HK-2 (cell line): ENCODE measurements at regions not wholly inside any gene's neighbourhood (a gene's known extent, or its start where the extent isn't known, plus 50 kb on each side); places are given as distances from the start of the nearest gene placed in this dataset.
"Not testable (repeated sequence)": the region's sequence is repeated elsewhere in the genome, so short reads cannot be mapped to it uniquely, and the experiment has no call there.

ENCODE experiments used
- DNase-seq: peaks from one replicate; pipeline ENCODE4 v3.0.0-alpha.2; 2018; ENCODE audit not compliant: unreplicated experiment

- DNase-seq: no peak
Measured at GRCh38 chr17:53633856-53634255, 188.9 kb upstream of the KIF2B start.

GRCh38 chr17:53631486-53631885 lies 191.2 kb upstream of the KIF2B start:
- DNase-seq: no peak

DNA sequence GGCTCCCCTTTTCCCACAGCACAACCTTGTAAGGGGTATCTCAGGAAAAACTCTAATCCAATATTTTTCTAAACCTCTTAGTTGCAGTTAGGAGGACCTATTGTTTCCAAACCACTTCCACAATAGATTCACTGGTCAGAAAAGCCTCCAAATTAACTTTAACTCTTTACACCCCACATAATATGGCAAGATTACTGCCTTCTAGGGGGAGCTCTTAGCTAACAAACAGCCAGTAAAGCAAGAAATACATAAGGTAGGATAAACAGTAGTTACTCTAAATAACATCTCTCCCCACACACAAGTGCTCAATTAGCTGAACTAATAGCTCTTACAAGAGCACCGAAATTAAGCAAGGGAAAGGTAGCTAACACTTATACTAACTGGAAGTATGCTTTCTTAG lies 192.1 kb upstream of the KIF2B start:
- DNase-seq: no peak

GRCh38 chr17:53630115-53630514 lies 192.6 kb upstream of the KIF2B start:
- DNase-seq: no peak

DNA sequence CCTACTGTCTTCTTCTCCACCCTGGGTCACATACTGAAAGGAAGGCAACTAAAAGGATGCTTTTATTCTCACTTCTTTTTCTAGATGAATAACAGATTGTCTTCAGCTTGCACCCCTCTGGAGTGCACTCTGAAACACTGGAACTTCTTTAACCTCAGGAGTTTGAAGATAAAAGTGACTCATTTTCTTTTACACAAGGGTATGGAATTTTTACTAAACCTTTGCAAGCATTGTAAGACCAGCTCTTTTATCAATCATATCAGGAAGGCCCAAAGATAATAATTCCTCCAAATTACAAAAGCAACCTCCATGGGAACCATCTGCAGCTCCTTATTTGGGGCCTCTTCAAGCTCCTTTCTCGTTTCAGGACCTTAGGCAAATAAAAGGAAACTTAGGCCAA lies 193.5 kb upstream of the KIF2B start:
- DNase-seq: no peak

DNA sequence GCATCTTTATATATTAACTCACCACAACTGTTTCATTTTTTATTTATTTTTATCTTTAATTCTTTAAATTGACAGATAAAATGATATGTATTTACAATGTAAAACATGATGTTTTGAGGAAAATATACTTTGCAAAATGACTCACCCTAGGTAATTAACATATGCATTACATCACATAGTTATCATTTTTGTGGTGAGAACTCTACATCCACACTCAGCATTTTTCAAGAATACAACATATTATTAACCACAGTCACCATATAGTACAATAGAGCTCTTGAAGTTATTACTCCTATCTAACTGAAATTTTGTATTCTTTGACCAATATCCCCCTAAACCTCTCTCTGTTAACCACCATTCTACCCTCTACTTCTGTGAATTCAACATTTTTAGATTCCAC lies 194.7 kb upstream of the KIF2B start:
- DNase-seq: no peak

GRCh38 chr17:53627511-53627910 lies 195.2 kb upstream of the KIF2B start:
- DNase-seq: no peak

GRCh38 chr17:53626286-53626685 lies 196.4 kb upstream of the KIF2B start:
- DNase-seq: no peak

DNA sequence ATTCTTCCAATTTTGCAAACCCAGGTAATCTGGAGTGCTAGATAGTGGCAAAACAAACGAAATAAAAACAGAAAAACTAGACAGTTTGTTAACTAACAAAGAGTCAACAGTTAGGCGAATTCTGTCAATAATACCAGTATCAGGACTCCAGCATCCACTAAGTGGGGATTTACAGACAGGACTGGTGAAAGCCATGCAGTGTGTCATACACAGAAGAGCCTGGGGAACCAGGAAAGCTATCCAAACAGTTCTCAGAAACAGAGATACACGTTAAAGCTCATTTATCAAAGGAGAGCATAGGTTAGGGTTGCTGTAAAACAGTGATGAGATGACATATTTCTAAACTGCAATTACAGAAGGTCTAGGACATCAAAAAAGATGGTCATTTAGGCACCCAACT lies 203.7 kb upstream of the KIF2B start:
- no peak for DNase-seq

GRCh38 chr17:53608208-53608607 lies 214.5 kb upstream of the KIF2B start:
- DNase-seq: not testable (repeated sequence)

- no peak for DNase-seq
Measured at GRCh38 chr17:53607475-53607874, 215.3 kb upstream of the KIF2B start.

GRCh38 chr17:53588317-53588716 lies 234.4 kb upstream of the KIF2B start:
- DNase-seq: no peak

GRCh38 chr17:53574038-53574437 lies 248.7 kb upstream of the KIF2B start:
- no peak for DNase-seq

GRCh38 chr17:53571342-53571741 lies 251.4 kb upstream of the KIF2B start:
- no peak for DNase-seq

- no peak for DNase-seq
Measured at GRCh38 chr17:53570731-53571130, 252.0 kb upstream of the KIF2B start.

- no peak for DNase-seq
Measured at GRCh38 chr17:53560953-53561352, 261.8 kb upstream of the KIF2B start.

- DNase-seq: no peak
Measured at GRCh38 chr17:53548252-53548651, 274.5 kb upstream of the KIF2B start.

DNA sequence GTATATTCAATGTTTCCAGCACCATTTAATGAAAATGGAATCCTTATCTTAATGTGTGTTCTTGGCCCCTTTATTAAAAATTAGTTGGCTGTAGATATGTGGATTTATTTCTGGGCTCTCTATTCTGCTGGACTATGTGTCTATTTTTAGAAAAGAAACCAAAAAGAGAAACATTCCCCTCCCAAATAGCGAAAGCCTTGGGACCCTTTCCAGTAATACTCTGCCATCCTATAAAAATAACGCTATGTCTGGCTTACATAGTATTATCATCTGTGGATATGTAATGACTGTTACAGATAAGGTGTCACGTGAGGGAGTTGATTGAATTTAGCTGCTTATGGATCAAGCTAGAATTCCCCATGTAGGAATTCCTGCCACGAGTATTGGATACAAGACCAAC lies 279.3 kb upstream of the KIF2B start:
- DNase-seq: no peak

DNA sequence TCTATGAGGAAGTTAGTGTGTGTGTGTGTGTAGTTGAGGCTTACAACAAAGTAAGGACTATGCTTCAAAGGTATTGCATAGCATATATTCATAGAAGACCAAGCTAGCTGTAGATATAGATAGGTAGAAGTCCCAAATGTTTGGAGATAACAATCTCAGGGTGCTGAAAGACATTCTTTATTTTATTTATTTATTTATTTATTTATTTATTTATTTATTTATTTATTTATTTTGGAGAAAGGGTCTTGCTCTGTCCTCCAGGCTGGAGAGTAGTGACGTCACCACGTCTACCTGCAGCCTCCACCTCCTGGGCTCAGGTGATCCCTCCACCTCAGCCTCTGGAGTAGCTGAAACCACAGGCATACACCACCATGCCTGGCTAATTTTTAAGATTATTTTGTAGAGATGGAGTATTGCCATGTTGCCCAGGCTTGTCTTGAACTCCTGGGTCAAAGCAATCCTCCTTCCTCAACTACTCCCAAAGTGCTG lies 284.6 kb upstream of the KIF2B start:
- no peak for DNase-seq

- DNase-seq: no peak
Measured at GRCh38 chr17:53527473-53527872, 295.3 kb upstream of the KIF2B start.

DNA sequence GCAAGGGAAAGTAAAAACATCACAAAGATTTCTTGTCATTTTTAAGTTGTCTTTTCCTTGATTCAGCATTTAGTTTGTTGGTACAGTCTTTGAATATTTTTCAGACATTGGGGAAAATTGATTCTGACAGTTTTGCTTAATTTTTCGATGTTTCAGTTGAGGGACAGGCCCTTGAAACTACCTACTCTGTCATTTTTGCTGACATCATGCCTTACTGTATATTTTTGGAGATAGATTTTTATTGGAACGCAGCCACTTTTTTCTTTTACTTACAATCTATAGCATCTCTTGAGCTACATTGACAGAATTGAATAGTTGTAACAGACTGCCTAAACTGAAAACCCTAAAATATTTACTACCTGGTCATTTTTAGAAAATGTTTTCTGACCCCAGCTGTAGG lies 297.1 kb upstream of the KIF2B start:
- DNase-seq: no peak

DNA sequence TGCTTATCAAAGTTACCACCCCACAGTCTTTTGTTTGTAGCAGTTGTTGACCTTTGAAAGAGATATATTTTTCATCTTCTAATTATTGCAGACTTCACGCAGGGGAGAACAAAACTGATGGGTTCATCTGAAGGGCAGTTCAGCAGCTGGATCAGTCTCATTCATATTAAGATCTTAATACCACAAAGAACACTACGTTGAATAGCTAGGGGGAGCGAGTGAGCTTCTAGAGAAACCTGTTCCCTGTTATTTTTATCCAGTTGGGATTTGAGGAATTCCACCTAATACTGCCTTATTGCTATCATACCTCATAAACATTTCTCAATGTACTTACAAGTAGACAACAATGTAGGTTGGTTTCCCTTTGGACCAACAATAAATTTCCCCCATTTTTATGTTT lies 306.1 kb upstream of the KIF2B start:
- no peak for DNase-seq

DNA sequence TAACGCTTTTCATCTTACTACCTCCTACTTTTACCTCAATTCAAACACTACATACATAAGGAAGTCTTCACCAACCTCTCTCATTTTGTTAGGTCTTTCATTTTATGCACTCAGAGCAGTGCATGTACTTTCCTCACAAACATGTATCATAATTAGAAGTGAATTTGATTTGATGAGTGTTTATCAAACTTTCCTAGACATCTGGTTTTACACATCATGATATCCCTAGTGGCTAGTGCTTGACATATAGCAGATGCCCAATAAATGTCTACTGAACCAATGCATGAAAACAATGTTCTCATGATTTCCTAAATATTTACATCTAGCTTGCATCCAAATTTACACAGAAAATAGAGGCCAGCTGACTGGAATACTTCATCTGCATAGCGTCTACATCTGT lies 323.4 kb upstream of the KIF2B start:
- DNase-seq: no peak

GRCh38 chr17:53496356-53496755 lies 326.4 kb upstream of the KIF2B start:
- no peak for DNase-seq

DNA sequence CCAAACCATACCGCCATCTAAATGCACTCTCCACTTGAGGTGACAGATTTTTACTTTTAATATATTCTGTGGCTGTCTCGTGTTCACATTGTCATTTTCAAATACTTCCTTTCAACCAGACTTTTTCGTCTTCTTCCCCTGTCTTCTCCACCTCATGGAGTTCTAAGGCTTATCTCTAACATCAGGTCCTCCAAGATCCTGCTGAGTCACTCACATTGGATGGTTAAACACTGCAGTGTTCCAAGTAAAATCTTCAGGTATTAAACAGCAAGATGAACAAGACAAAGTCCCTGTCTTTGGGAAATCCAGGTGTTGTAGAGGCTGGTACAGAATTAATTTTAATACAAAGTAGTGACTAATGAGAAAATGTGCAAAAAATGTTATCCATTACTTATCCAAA lies 330.2 kb upstream of the KIF2B start:
- DNase-seq: no peak
